Stomach (tissue), 4 donors: ENCODE measurements at regions not wholly inside any gene's neighbourhood (a gene's known extent, or its start where the extent isn't known, plus 50 kb on each side); places are given as distances from the start of the nearest gene placed in this dataset.

ENCODE experiments used
- EP300 ChIP-seq: sonication (generic); formaldehyde crosslinking; IDR thresholded peaks from one replicate; pipeline ENCODE4 v1.6.1; 2017; ENCODE audit warnings: antibody characterized with exemption
- POLR2A ChIP-seq, 4 donors: fragments of 450-650 bp; IDR thresholded peaks; one replicate each; pipeline ENCODE4 v1.6.1; 2016; ENCODE audit warnings: antibody characterized with exemption in 4 of 4, control low read depth in 2 of 4, mild to moderate bottlenecking in 1 of 4, moderate library complexity in 1 of 4
- POLR2AphosphoS5 ChIP-seq, 3 donors: sonication (generic); formaldehyde crosslinking; IDR thresholded peaks; one replicate each; pipeline ENCODE4 v1.6.1; 2016; ENCODE audit warnings: antibody characterized with exemption in 3 of 3
- TF ChIP-seq, protein P1 (sequence below), 7 experiments: fragments of 450-650 bp in 4 of 7; fragments of 200-600 bp in 3 of 7; sonication (generic) in 3 of 7; IDR thresholded peaks; one replicate each; pipeline ENCODE4 v1.5.1; 2016 to 2019; ENCODE audit warnings: antibody characterized with exemption in 7 of 7, control low read depth in 2 of 7, mild to moderate bottlenecking in 1 of 7

DNA sequence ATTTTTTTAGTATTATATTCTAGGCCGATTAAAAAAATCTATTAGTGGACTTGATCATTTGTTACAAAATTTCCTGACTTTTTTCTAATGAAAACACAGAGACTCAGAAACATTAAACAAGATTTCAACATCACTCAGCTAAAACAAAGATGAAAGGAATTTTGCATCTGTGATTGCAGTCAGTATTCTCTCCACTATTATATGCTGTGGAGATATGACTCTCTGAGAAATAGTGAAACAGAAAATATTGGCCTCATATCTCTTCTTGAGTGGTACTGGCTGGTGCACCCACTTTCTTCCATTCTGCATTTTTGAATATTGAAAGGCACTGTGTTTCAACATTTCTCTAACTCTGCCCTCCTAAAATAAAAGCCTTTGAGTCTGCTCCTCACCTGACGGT, 914.2 kb downstream of the TSN start:
- TF ChIP-seq POLR2A (IDR thresholded peaks at IDR 0.05) (no peak), EP300 (no peak), POLR2AphosphoS5 (IDR thresholded peaks at IDR 0.05) (no peak)
- TF ChIP-seq, protein P1, sequence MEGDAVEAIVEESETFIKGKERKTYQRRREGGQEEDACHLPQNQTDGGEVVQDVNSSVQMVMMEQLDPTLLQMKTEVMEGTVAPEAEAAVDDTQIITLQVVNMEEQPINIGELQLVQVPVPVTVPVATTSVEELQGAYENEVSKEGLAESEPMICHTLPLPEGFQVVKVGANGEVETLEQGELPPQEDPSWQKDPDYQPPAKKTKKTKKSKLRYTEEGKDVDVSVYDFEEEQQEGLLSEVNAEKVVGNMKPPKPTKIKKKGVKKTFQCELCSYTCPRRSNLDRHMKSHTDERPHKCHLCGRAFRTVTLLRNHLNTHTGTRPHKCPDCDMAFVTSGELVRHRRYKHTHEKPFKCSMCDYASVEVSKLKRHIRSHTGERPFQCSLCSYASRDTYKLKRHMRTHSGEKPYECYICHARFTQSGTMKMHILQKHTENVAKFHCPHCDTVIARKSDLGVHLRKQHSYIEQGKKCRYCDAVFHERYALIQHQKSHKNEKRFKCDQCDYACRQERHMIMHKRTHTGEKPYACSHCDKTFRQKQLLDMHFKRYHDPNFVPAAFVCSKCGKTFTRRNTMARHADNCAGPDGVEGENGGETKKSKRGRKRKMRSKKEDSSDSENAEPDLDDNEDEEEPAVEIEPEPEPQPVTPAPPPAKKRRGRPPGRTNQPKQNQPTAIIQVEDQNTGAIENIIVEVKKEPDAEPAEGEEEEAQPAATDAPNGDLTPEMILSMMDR (IDR thresholded peaks at IDR 0.05), result no peak
